ENCODE measurements at regions not wholly inside any gene's neighbourhood (a gene's known extent, or its start where the extent isn't known, plus 50 kb on each side); places are given as distances from the start of the nearest gene placed in this dataset.

DNA sequence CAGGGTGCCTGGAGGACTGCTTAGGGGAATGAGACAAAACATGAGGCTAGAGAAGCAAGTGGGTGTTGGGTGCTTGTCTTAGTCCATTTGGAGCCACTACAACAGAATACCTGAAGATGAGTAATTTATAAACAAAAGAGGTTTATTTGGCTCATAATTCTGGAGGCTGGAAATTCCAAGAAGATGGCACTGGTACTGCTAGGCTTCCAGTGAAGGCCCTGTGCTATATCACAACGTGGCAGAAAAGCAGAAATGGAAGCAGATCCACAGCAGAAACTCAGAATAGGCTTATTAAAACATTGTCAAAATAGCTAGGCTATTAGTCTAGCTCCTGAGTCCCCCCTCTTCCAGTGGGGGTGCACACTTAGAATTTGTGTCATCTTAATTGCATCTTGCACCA, 701.7 kb downstream of the RWDD3 start:
- no peak for TF ChIP-seq EZH2 (IDR thresholded peaks at IDR 0.05; ENCODE audit: low read depth)
- TF ChIP-seq, protein P1, sequence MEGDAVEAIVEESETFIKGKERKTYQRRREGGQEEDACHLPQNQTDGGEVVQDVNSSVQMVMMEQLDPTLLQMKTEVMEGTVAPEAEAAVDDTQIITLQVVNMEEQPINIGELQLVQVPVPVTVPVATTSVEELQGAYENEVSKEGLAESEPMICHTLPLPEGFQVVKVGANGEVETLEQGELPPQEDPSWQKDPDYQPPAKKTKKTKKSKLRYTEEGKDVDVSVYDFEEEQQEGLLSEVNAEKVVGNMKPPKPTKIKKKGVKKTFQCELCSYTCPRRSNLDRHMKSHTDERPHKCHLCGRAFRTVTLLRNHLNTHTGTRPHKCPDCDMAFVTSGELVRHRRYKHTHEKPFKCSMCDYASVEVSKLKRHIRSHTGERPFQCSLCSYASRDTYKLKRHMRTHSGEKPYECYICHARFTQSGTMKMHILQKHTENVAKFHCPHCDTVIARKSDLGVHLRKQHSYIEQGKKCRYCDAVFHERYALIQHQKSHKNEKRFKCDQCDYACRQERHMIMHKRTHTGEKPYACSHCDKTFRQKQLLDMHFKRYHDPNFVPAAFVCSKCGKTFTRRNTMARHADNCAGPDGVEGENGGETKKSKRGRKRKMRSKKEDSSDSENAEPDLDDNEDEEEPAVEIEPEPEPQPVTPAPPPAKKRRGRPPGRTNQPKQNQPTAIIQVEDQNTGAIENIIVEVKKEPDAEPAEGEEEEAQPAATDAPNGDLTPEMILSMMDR (conservative IDR thresholded peaks at IDR 0.05) = no peak

All from PC-9 (cell line).